Activated naive CD4-positive, alpha-beta T cell (primary cell): ENCODE measurements at regions not wholly inside any gene's neighbourhood (a gene's known extent, or its start where the extent isn't known, plus 50 kb on each side); places are given as distances from the start of the nearest gene placed in this dataset.
"Not testable (repeated sequence)": the region's sequence is repeated elsewhere in the genome, so short reads cannot be mapped to it uniquely, and the experiment has no call there.

Experiments used
- DNase-seq, 4 experiments: peaks; one replicate each; lab custom pipeline; 2025; lab: John Stamatoyannopoulos, UW

GRCh38 chr3:177457204-177457603, 259.9 kb upstream of the TBL1XR1 start:
- DNase-seq, result not testable (repeated sequence)

- DNase-seq, result no peak
These were observed 262.1 kb upstream of the TBL1XR1 start for GRCh38 chr3:177459401-177459800.

GRCh38 chr3:177460047-177460446, 262.8 kb upstream of the TBL1XR1 start:
- no peak for DNase-seq

- DNase-seq, result no peak
These were observed 264.5 kb upstream of the TBL1XR1 start for GRCh38 chr3:177461765-177462164.

- DNase-seq, result not testable (repeated sequence)
These were observed 266.1 kb upstream of the TBL1XR1 start for GRCh38 chr3:177463341-177463740.

- DNase-seq, result no peak
These were observed 266.6 kb upstream of the TBL1XR1 start for GRCh38 chr3:177463863-177464262.

- no peak for DNase-seq
These were observed 267.3 kb upstream of the TBL1XR1 start for GRCh38 chr3:177464392-177465256.

GRCh38 chr3:177465257-177465642, 268.0 kb upstream of the TBL1XR1 start:
- no peak for DNase-seq

GRCh38 chr3:177466074-177466473, 268.8 kb upstream of the TBL1XR1 start:
- DNase-seq, result no peak

- DNase-seq, result not testable (repeated sequence)
These were observed 269.3 kb upstream of the TBL1XR1 start for GRCh38 chr3:177466622-177467021.

GRCh38 chr3:177467247-177467985, 270.1 kb upstream of the TBL1XR1 start:
- DNase-seq, result no peak

GRCh38 chr3:177468331-177468730, 271.0 kb upstream of the TBL1XR1 start:
- no peak for DNase-seq

GRCh38 chr3:177468816-177469215, 271.5 kb upstream of the TBL1XR1 start:
- DNase-seq, result no peak

GRCh38 chr3:177469216-177469615, 271.9 kb upstream of the TBL1XR1 start:
- no peak for DNase-seq

- no peak for DNase-seq
These were observed 273.1 kb upstream of the TBL1XR1 start for GRCh38 chr3:177470197-177470941.

GRCh38 chr3:177471733-177472480, 274.6 kb upstream of the TBL1XR1 start:
- no peak for DNase-seq

GRCh38 chr3:177473184-177473583, 275.9 kb upstream of the TBL1XR1 start:
- DNase-seq, result no peak

GRCh38 chr3:177473903-177474302, 276.6 kb upstream of the TBL1XR1 start:
- DNase-seq, result no peak

GRCh38 chr3:177474652-177475355, 277.5 kb upstream of the TBL1XR1 start:
- DNase-seq, result no peak

GRCh38 chr3:177475356-177475665, 278.0 kb upstream of the TBL1XR1 start:
- DNase-seq, result no peak

- no peak for DNase-seq
These were observed 279.2 kb upstream of the TBL1XR1 start for GRCh38 chr3:177476495-177476894.
